Transverse colon (tissue), 4 donors: ENCODE measurements at regions not wholly inside any gene's neighbourhood (a gene's known extent, or its start where the extent isn't known, plus 50 kb on each side); places are given as distances from the start of the nearest gene placed in this dataset.
A peak's percentile ranks its signal among the peaks of the same experiment; 100 is the strongest.

ENCODE experiments used
- DNase-seq: peaks from one replicate; pipeline ENCODE4 v3.0.0-alpha.2; 2019
- H3K27ac ChIP-seq, 4 donors: fragments of 200-600 bp; sonication (generic); 2 replicates each; pipeline ENCODE4 v1.5.1; 2016 to 2018; ENCODE audit warnings: inconsistent platforms in 4 of 4
- H3K27me3 ChIP-seq: fragments of 200-600 bp; sonication (generic); 2 replicates; pipeline ENCODE4 v1.5.1; 2017; ENCODE audit warnings: inconsistent platforms
- H3K36me3 ChIP-seq, 4 donors: fragments of 200-600 bp; sonication (generic); 2 replicates each; pipeline ENCODE4 v1.5.1; 2017 to 2019; ENCODE audit warnings: inconsistent platforms in 4 of 4
- H3K4me1 ChIP-seq, 4 donors: fragments of 200-600 bp; sonication (generic); 2 replicates each; pipeline ENCODE4 v1.5.1; 2017 to 2020; ENCODE audit warnings: inconsistent platforms in 4 of 4
- H3K4me3 ChIP-seq, 4 donors: fragments of 200-600 bp; sonication (generic); 1 replicate in 1 of 4; 2 replicates in 3 of 4; pipeline versions ENCODE4 v1.5.1 to v1.6.1; 2017 to 2019; ENCODE audit warnings: inconsistent platforms in 4 of 4
- H3K9me3 ChIP-seq, 2 donors: fragments of 200-600 bp; sonication (generic); 2 replicates each; pipeline ENCODE4 v1.5.1; 2017 to 2019; ENCODE audit warnings: inconsistent platforms in 2 of 2
- CTCF ChIP-seq, 5 experiments: fragments of 200-600 bp in 3 of 5; fragments of 450-650 bp in 2 of 5; sonication (generic) in 3 of 5; IDR thresholded peaks; 1 replicate in 2 of 5; 2 replicates in 3 of 5; pipeline ENCODE4 v1.5.1; 2016 to 2017; ENCODE audit warnings: antibody characterized with exemption in 5 of 5, inconsistent platforms in 3 of 5, mild to moderate bottlenecking in 2 of 5, moderate library complexity in 1 of 5
- EP300 ChIP-seq: sonication (generic); formaldehyde crosslinking; IDR thresholded peaks from one replicate; pipeline ENCODE4 v1.6.1; 2017; ENCODE audit warnings: antibody characterized with exemption, low read depth
- POLR2A ChIP-seq: fragments of 450-650 bp; IDR thresholded peaks from one replicate; pipeline ENCODE4 v1.6.1; 2016; ENCODE audit warnings: antibody characterized with exemption, mild to moderate bottlenecking, moderate library complexity
- POLR2AphosphoS5 ChIP-seq, 3 donors: sonication (generic); formaldehyde crosslinking; IDR thresholded peaks; one replicate each; pipeline ENCODE4 v1.6.1; 2016; ENCODE audit warnings: antibody characterized with exemption in 3 of 3
- whole genome bisulfite sequencing, 2 donors: methylation state at CpG; one replicate each; pipeline ENCODE4 v1.1.5; 2018; ENCODE audit warnings: low coverage in 1 of 2; 5-methylcytosine and 5-hydroxymethylcytosine counted together
- in situ Hi-C, 4 donors: fragments of 200-750 bp; cut with MboI; loops; one replicate each; pipeline versions ENCODE4 v1.15.0 to v1.15.1; 2017; ENCODE audit warnings: low sequenced_read_pairs in 3 of 4, low pct_ligation_motif_present in 1 of 4, low pct_unique_long_range_greater_than_20kb in 1 of 4
- intact Hi-C: fragments of 100-400 bp; cut with DNase I; formaldehyde crosslinking; loops from one replicate; pipeline ENCODE4 v1.15.1; 2023; ENCODE audit warnings: low total_unique reads

- no peaks in the 10 kb centered on the region for H3K36me3 ChIP-seq
- WGBS, 2 donors: 67 to 100% methylated on average over 1 of the region's 1 CpG
- peak overlapping the region in 2 of 4 donors; percentile 57 to 60 for H3K27ac ChIP-seq
- no peak for DNase-seq
- TF ChIP-seq EP300 (no peak), POLR2AphosphoS5 (IDR thresholded peaks at IDR 0.05) (no peak), POLR2A (no peak), CTCF (IDR thresholded peaks at IDR 0.05) (no peak)
- no peaks in the 10 kb centered on the region for H3K27me3 ChIP-seq
- in situ Hi-C loops (loop anchor here (10.0 to 25.0 kb wide), 3 partner anchors 201 to 1031 kb away; partner anchors contain the start of gene IGFBP5 (in 3 of the 4)), intact Hi-C loops (loop anchor here (10.0 kb wide), 1 partner anchor 1021 kb away; the partner anchor contains the start of gene IGFBP5)
- H3K9me3 ChIP-seq: no peaks in the 10 kb centered on the region
- no peak overlapping the region for H3K4me3 ChIP-seq
- H3K4me1 ChIP-seq: peaks cover 3 to 36% (median 7%) of the 10 kb centered on the region in 4 donors
Observed at GRCh38 chr2:217715484-217715883, 287.3 kb downstream of the TNS1 start.

- WGBS, 2 donors: 37 to 50% methylated on average over 4 to 10 of the region's 10 CpGs
- Histone ChIP-seq H3K9me3 (no peaks in the 10 kb centered on the region), H3K36me3 (no peaks in the 10 kb centered on the region), H3K27me3 (no peaks in the 10 kb centered on the region), H3K27ac (peak overlapping the region; percentile 34 to 76 (median 58)), H3K4me1 (peaks cover 3 to 36% (median 7%) of the 10 kb centered on the region in 4 donors), H3K4me3 (no peak overlapping the region)
- in situ Hi-C loops (loop anchor here (10.0 to 25.0 kb wide), 3 partner anchors 200 to 1030 kb away; partner anchors contain the start of gene IGFBP5 (in 3 of the 4)), intact Hi-C loops (loop anchor here (10.0 kb wide), 1 partner anchor 1020 kb away; the partner anchor contains the start of gene IGFBP5)
- peak; percentile 20 for DNase-seq
- TF ChIP-seq POLR2AphosphoS5 (IDR thresholded peaks at IDR 0.05): peak in 1 of 3 donors; percentile 13
- no peak for TF ChIP-seq CTCF (IDR thresholded peaks at IDR 0.05)
Observed at GRCh38 chr2:217714287-217714751, 288.5 kb downstream of the TNS1 start.

DNA sequence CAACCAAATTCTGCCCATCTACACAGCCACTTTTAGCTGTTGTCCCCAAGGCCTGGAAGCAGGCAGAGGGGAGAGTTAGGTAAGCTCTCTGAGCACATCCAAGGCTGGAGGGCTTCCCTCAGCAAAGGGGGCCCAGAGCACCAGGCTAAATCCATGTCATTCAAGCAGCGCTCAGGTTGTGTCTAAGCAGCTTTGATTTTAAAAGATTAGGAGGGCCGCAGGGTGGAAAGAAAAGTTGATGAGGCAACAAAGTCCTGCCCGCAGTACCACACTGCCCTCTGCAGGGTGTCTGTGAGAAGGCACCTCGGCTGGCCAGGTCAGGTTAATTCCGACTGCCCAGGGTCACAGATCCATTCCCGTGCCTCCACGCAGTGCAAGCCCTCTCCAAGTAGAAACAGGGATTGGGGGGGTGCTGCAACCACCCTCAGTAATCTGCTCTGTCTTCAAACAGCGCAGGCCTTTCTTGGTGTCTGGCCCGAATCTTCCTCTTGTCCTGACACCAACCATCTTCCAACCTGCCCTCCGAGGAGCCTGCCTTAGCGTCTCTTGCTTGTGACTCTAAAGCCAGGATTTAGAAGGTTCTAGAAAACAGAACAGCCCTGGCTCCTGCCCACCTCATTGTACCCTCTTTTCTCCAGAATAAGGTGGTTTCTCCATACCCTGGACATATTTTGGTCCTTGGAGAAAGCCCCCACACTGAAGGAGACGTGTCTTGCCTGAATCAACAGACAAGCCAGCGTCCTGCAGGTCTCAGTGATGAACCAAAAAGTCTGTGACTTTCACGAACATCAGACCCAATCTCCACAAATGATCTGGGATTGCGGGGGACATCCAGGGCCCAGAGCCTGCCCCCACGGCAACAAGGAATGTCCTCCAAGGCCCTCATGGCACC lies 289.2 kb downstream of the TNS1 start:
- 37% methylated on average over 16 of the region's 16 CpGs; no CpG with 5 or more reads in 1 of the 2 donors for WGBS, 2 donors
- TF ChIP-seq EP300: no peak
- peak; percentile 86 to 97 (median 94) for TF ChIP-seq CTCF (IDR thresholded peaks at IDR 0.05)
- intact Hi-C loops (loop anchor here (10.0 kb wide), 1 partner anchor 1019 kb away; the partner anchor contains the start of gene IGFBP5), in situ Hi-C loops (loop anchor here (10.0 to 25.0 kb wide), 3 partner anchors 199 to 1029 kb away; partner anchors contain the start of gene IGFBP5 (in 3 of the 4))
- Histone ChIP-seq H3K27me3 (no peaks in the 10 kb centered on the region), H3K27ac (peak overlapping the region; percentile 34 to 76 (median 58)), H3K36me3 (no peaks in the 10 kb centered on the region), H3K9me3 (no peaks in the 10 kb centered on the region), H3K4me3 (no peak overlapping the region), H3K4me1 (peaks cover 3 to 36% (median 7%) of the 10 kb centered on the region in 4 donors)
- DNase-seq: peak; percentile 75

- in situ Hi-C loops: loop anchor here (10.0 to 25.0 kb wide), 3 partner anchors 198 to 1028 kb away; partner anchors contain the start of gene IGFBP5 (in 3 of the 4)
- Histone ChIP-seq H3K36me3 (no peaks in the 10 kb centered on the region), H3K4me1 (peaks cover 3 to 38% (median 7%) of the 10 kb centered on the region in 4 donors), H3K27me3 (no peaks in the 10 kb centered on the region), H3K4me3 (no peak overlapping the region), H3K27ac (peak overlapping the region in 1 of 4 donors; percentile 57), H3K9me3 (no peaks in the 10 kb centered on the region)
- no peak for DNase-seq
- TF ChIP-seq CTCF (IDR thresholded peaks at IDR 0.05) (no peak), POLR2AphosphoS5 (IDR thresholded peaks at IDR 0.05) (no peak), POLR2A (no peak), EP300 (no peak)
- 85% methylated on average over 7 of the region's 7 CpGs; no CpG with 5 or more reads in 1 of the 2 donors for WGBS, 2 donors
- intact Hi-C loops: loop anchor here (10.0 kb wide), 1 partner anchor 1018 kb away; the partner anchor contains the start of gene IGFBP5
Observed at GRCh38 chr2:217712431-217712830, 290.4 kb downstream of the TNS1 start.
